Germinal center (tissue), 1 donor: ENCODE measurements at regions not wholly inside any gene's neighbourhood (a gene's known extent, or its start where the extent isn't known, plus 50 kb on each side); places are given as distances from the start of the nearest gene placed in this dataset.

Source experiments
- DNase-seq: peaks from one replicate; pipeline ENCODE4 v3.0.0; 2012; ENCODE audit warnings: mixed read lengths, low spot score

GRCh38 chr2:47265158-47265557 is 88.8 kb upstream of the CALM2 start:
- no peak for DNase-seq

DNA sequence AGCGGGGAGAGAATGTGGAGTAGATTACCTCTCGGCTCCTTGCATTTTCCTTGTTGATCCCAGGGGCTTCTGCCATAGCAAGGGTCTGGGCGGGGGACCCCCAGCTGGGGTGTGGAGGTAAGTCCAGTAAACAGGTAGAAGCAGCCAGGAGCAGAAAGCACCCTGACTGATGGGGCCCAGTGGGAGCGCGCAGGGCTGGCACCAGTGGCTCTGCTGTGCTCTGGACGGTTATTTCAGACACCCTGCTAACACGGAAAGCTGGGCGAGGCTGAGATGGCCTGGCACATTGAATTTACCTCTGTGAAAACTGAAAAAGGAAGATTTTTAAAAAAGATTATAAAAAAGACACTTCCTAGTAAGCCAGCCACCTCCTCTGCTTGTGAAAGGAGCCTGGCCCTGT is 88.4 kb upstream of the CALM2 start:
- DNase-seq = no peak

DNA sequence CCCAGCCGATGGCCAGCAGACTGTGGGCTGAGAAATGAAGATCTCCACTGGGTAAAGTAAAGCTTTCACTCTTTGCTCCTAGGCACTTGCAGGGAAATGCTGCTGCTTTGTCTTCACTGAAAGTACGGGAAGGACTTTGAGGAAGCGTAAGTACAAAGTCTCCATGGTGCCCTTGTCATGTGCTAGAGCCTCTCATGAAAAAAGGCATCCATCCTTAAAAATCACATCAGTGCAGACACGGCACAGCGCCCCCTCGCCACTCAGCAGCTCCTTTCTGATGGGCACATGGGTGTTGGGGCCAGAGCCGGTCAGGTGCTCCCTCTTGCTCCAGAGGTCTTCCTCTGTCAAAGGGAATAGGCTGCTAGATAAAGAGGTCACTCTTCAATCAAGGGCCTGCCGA is 87.8 kb upstream of the CALM2 start:
- DNase-seq = no peak

- no peak for DNase-seq
Measured at GRCh38 chr2:47262657-47263056, 86.3 kb upstream of the CALM2 start.

DNA sequence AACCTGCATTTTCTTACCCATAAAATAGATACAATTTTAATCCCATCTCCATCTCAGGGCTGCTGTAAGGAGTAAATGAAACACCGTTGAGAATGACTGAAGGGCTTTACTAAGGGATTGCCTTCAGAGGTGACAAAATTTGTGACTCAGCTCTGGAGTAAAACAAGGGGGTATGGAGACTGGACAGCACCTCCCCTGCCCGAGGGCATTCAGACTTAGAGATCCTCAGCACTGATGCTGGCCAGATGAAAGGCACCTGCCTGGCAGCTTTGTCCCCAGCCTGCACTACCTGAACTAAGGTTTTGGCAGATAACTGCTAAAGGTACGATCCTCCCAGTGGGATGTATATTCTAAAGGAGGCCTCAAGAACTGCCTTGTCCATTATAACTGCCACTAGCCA is 84.7 kb upstream of the CALM2 start:
- no peak for DNase-seq

- no peak for DNase-seq
Measured at GRCh38 chr2:47259829-47260228, 83.5 kb upstream of the CALM2 start.

DNA sequence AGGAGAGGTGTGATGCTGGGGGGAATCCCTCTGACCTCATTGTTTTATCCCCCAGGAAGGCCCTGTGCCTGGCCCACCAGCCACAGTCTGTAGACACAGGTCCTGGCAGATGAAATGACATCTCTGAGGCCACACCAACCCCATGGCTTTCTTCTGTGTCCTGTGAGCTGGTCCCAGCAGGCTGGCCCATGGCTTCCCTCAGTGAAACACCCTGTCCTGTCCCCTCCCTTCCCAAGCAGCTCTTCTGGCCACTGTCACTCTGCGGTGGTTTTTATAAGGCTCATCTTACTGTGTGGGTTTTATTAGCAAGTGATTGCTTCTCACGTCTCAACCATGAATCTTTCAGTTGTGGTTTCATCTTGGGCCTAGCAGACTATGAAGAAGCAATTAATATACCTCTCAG is 81.6 kb upstream of the CALM2 start:
- DNase-seq = no peak

DNA sequence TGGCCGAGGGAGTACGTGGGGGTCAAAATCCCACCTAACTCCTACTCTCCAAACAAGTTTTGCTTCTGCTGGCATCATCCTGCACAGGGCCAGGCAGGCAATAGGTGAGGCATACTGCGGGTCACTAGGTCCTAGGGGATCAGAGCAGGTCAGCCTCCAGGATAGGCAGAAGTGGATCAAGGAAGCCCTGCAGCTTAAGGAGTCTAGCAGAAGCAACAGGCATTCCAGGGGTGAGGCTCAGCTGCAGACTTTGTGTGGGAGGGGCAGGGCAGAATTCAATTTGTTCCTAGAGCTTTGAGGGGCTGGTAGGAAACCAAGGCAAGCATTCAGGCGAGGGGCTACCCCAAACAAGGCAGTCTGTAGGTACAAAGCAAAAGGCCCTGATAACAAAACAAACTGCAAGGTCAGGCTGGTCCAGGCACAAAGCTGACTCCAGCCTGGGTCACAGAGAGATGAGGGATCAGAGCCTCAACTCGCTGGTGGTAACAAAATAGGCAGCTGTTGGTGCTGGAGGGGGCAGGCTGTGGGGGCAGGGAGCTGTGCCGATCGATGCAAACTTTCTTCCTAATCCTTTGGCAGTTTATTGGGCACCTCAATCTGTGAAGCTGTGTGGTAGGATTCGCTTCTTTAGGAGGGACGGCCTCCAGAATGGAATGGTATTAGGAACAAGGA is 80.2 kb upstream of the CALM2 start:
- DNase-seq = no peak

GRCh38 chr2:47255794-47256193 is 79.5 kb upstream of the CALM2 start:
- DNase-seq = no peak

- no peak for DNase-seq
Measured at GRCh38 chr2:47254464-47254863, 78.2 kb upstream of the CALM2 start.

- no peak for DNase-seq
Measured at GRCh38 chr2:47253447-47253846, 77.1 kb upstream of the CALM2 start.

DNA sequence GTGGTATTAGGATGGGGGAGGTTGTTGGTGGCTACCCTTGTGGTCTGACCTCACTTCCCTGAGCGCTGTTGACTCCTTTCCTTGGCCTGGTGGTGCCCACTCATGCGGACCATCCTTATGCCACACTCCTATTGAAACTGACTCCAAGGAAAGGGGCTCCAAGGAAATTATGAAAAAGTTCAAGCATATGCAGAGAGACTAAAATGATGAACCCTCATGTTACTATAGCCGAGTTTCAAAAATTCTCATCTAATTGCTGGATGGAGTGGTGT is 75.0 kb upstream of the CALM2 start:
- DNase-seq = no peak

GRCh38 chr2:47250586-47251403 is 74.5 kb upstream of the CALM2 start:
- no peak for DNase-seq

- no peak for DNase-seq
Measured at GRCh38 chr2:47249931-47250330, 73.6 kb upstream of the CALM2 start.

DNA sequence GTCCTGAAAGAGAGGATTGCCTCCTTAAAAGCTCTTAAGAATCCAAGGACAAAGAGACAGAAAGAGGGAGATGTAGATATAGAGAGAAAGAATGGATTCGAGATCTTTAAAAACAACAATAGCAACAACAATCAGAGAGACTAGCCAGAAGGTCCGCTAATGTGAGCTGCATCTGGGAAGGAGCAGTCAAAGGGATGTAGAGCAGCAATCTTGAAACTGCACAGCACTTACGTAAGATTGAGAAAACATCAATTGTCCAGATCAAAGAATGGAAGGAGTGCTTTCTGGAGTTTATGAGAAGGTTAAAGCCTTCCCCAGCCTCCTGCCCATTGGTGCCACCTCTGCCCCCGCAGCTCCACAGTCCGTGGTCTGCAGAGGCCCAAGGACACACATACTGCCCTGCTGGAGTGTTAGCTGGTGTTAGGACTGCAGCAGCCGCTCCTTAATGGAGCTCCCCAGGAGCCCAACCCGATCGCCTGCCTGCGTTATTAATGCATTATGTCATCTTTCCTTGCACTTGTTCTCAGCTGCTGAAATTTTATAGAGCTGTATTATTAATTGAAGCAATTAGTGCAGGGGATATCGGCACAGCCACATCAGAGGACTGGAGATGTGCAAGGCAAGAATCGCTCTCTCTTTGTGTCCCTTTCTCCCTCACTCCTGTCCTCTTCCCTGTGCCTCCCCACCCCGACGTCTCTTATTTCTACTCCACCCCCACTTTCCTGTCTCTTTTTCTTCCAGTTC is 73.0 kb upstream of the CALM2 start:
- DNase-seq = no peak

DNA sequence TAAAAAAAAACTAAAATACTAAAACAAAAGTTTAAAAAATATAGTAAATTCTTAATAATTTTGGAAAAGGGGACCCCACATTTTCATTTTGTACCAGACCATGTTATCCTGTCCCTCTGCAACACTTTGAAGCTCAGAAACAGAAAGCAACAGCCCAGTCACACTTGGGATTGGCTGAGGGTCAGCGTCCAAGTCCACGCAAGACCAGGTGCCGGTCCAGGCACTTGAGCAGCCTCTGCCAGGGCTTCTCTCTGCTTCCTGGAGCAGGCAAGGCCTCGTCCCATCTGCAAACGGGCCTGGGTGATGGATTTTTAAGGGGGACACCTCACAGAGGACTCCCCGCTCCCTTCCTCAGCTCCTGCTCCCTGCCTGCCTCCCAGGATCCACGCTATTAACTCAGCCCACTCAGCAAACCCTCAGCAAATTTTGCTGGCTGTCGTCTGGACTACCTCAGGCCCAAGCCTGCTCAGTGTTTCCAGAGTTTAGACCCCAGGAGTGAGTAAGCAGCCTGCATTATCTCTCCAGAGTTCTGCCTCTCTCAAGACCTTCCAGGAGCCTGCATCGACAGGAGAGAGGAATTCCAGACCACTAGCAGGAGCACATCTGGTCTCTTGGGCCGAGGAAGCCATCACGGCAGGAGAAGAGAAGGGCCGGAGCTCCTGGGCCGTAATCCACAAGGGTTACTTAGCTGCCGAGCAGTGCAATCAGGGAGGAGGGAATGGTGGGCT is 67.4 kb upstream of the CALM2 start:
- no peak for DNase-seq

DNA sequence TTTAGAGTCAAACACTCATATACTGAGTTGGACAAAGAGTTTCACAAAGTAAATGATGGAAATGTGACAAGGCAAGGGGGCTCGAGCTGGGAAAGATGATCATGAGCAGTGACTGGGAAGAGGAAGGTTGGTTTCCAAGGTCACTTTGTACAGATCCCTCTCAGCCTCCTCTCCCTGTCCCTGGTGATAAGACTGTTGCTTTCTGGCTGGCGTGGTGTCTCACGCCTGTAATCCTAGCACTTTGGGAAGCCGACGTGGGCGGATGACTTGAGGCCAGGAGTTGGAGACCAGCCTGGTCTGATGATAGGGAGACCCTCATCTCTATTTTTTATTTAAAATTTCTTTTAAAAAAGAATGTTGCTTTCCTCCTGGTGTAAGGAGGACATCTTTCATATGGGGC is 65.4 kb upstream of the CALM2 start:
- no peak for DNase-seq

DNA sequence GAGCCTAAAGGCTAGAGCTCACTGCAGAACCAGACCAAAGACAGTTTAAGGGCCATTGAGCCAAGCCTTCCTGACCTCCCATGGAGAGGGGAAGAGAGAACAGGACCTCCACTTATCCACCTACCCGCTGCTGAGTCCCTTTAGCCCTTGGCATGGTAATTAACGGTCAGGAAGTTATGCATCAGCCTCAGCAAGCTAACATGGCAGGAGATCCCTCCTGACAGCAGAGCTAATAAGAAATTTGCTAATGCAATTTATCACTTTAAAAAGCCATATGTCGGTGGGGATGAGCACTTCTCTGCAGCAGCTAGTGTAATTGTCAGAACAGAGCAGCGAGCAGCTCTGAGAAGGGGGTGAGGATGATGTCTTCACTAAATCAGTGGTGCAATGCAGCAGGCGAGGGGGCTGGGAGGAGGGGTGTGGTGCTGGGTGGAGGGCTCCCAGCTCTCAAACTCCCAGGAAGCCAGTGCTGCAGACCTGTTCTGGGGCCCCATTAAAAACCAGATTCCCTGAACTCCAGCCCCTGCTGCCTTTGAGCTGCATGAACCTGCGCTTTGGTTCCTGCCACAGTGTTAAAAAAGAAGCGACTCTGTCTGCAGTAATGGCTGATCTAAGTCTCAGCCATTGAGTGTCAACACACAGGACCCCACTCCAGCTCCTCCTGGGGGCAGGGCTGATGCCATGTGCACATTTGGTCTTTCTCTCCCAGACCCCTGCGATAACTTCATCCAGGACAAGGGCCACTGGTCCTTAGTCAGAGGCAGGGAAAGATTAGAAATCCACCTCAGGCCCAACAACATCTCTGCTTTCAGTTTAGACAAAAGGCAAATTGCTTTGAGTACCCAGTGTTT is 63.0 kb upstream of the CALM2 start:
- DNase-seq = no peak

- DNase-seq = no peak
Measured at GRCh38 chr2:47238638-47239037, 62.3 kb upstream of the CALM2 start.

- DNase-seq = no peak
Measured at GRCh38 chr2:47237375-47238334, 61.3 kb upstream of the CALM2 start.
